ENCODE measurements at regions not wholly inside any gene's neighbourhood (a gene's known extent, or its start where the extent isn't known, plus 50 kb on each side); places are given as distances from the start of the nearest gene placed in this dataset.
A peak's percentile ranks its signal among the peaks of the same experiment; 100 is the strongest.

GRCh38 chr5:36371366-36371765, 69.7 kb upstream of the RANBP3L start:
- Histone ChIP-seq H3K9me3 (ENCODE audit: control insufficient read depth in 1 of 2, insufficient read depth in 1 of 2, low read depth in 1 of 2, low read length in 2 of 2) (no peaks in the 10 kb centered on the region), H3K36me3 (ENCODE audit: control insufficient read depth in 1 of 2, insufficient read depth in 2 of 2, low read length in 2 of 2) (no peaks in the 10 kb centered on the region), H3K4me2 (ENCODE audit: low read length) (no peak overlapping the region), H3K79me2 (ENCODE audit: insufficient read depth, low read length) (no peaks in the 10 kb centered on the region), H4K20me1 (ENCODE audit: insufficient read depth) (no peaks in the 10 kb centered on the region), H3K27ac (ENCODE audit: low read depth, low read length) (no peak overlapping the region), H3K4me1 (ENCODE audit: control insufficient read depth in 1 of 2, insufficient read depth in 2 of 2, low read length in 2 of 2) (no peaks in the 10 kb centered on the region), H2AFZ (ENCODE audit: low read depth, low read length, poor library complexity, severe bottlenecking) (no peak overlapping the region), H3K27me3 (ENCODE audit: insufficient read depth, low read length) (no peaks in the 10 kb centered on the region), H3K9ac (ENCODE audit: low read length) (no peak overlapping the region), H3K4me3 (replicated peaks in 1 of 2; ENCODE audit: low read depth in 1 of 2, low read length in 2 of 2) (no peak overlapping the region), H3K9me2 (ENCODE audit: insufficient read depth) (no peaks in the 10 kb centered on the region)
- ChIA-PET RAD21 (ENCODE audit: low non-redundant PET in 1 of 2, low total read pairs in 2 of 2, uncharacterized antibody in 2 of 2, unreplicated experiment in 2 of 2) (no interaction called here), POLR2A (no interaction called here), CTCF (no interaction called here)
- no peak for DNase-seq (ENCODE audit: low read depth, low spot score)
- no peak for ATAC-seq
- BruUV-seq (replicated peaks) = no TSS peak
- TF ChIP-seq YY1 (IDR thresholded peaks at IDR 0.05; ENCODE audit: extremely low read depth, insufficient replicate concordance, low read depth, low read length) = no peak
- intact Hi-C loops (cut with micrococcal nuclease) = no loop called here

- Histone ChIP-seq H3K9me2 (ENCODE audit: insufficient read depth) (no peaks in the 10 kb centered on the region), H2AFZ (ENCODE audit: low read depth, low read length, poor library complexity, severe bottlenecking) (no peak overlapping the region), H3K9ac (ENCODE audit: low read length) (no peak overlapping the region), H3K36me3 (ENCODE audit: control insufficient read depth in 1 of 2, insufficient read depth in 2 of 2, low read length in 2 of 2) (no peaks in the 10 kb centered on the region), H3K27me3 (ENCODE audit: insufficient read depth, low read length) (no peaks in the 10 kb centered on the region), H3K4me2 (ENCODE audit: low read length) (no peak overlapping the region), H3K9me3 (ENCODE audit: control insufficient read depth in 1 of 2, insufficient read depth in 1 of 2, low read depth in 1 of 2, low read length in 2 of 2) (no peaks in the 10 kb centered on the region), H3K79me2 (ENCODE audit: insufficient read depth, low read length) (no peaks in the 10 kb centered on the region), H3K4me1 (ENCODE audit: control insufficient read depth in 1 of 2, insufficient read depth in 2 of 2, low read length in 2 of 2) (no peaks in the 10 kb centered on the region), H4K20me1 (ENCODE audit: insufficient read depth) (no peaks in the 10 kb centered on the region), H3K27ac (ENCODE audit: low read depth, low read length) (no peak overlapping the region), H3K4me3 (replicated peaks in 1 of 2; ENCODE audit: low read depth in 1 of 2, low read length in 2 of 2) (no peak overlapping the region)
- intact Hi-C loops (cut with micrococcal nuclease) = no loop called here
- DNase-seq (ENCODE audit: low read depth, low spot score) (no peak), ATAC-seq (no peak)
- ChIA-PET POLR2A (no interaction called here), RAD21 (ENCODE audit: low non-redundant PET in 1 of 2, low total read pairs in 2 of 2, uncharacterized antibody in 2 of 2, unreplicated experiment in 2 of 2) (no interaction called here), CTCF (no interaction called here)
- no TSS peak for BruUV-seq (replicated peaks)
- TF ChIP-seq RAD21 (IDR thresholded peaks at IDR 0.05; ENCODE audit: low read depth) = no peak
- TF ChIP-seq CEBPB (IDR thresholded peaks at IDR 0.05; ENCODE audit: low read depth) = peak; percentile 91
- peak; percentile 42 for TF ChIP-seq MAX (IDR thresholded peaks at IDR 0.05)
These were observed 71.9 kb upstream of the RANBP3L start for GRCh38 chr5:36373527-36374086.

Measured in HCT116 (cell line).